Vagina (tissue), 2 donors: ENCODE measurements at regions not wholly inside any gene's neighbourhood (a gene's known extent, or its start where the extent isn't known, plus 50 kb on each side); places are given as distances from the start of the nearest gene placed in this dataset.

Source experiments
- POLR2A ChIP-seq, 2 donors: fragments of 450-650 bp; IDR thresholded peaks; one replicate each; pipeline ENCODE4 v1.6.1; 2017; ENCODE audit warnings: antibody characterized with exemption in 2 of 2, mild to moderate bottlenecking in 2 of 2, moderate library complexity in 2 of 2
- POLR2AphosphoS5 ChIP-seq, 2 donors: sonication (generic); formaldehyde crosslinking; IDR thresholded peaks; one replicate each; pipeline ENCODE4 v1.9.0; 2017; ENCODE audit warnings: antibody characterized with exemption in 2 of 2, mild to moderate bottlenecking in 2 of 2, low read depth in 1 of 2; ENCODE audit not compliant: insufficient read depth in 1 of 2
- TF ChIP-seq, protein P1 (sequence below), 3 experiments: fragments of 450-650 bp in 2 of 3; fragments of 200-600 bp in 1 of 3; sonication (generic) in 1 of 3; IDR thresholded peaks; one replicate each; pipeline ENCODE4 v1.5.1; 2017 to 2019; ENCODE audit warnings: antibody characterized with exemption in 3 of 3, mild to moderate bottlenecking in 2 of 3, moderate library complexity in 2 of 3

GRCh38 chr2:128799730-128800129, 481.1 kb upstream of the HS6ST1 start:
- TF ChIP-seq POLR2A (IDR thresholded peaks at IDR 0.05) (no peak), POLR2AphosphoS5 (IDR thresholded peaks at IDR 0.05; ENCODE audit: insufficient read depth in 1 of 2, low read depth in 1 of 2) (no peak)
- TF ChIP-seq, protein P1, sequence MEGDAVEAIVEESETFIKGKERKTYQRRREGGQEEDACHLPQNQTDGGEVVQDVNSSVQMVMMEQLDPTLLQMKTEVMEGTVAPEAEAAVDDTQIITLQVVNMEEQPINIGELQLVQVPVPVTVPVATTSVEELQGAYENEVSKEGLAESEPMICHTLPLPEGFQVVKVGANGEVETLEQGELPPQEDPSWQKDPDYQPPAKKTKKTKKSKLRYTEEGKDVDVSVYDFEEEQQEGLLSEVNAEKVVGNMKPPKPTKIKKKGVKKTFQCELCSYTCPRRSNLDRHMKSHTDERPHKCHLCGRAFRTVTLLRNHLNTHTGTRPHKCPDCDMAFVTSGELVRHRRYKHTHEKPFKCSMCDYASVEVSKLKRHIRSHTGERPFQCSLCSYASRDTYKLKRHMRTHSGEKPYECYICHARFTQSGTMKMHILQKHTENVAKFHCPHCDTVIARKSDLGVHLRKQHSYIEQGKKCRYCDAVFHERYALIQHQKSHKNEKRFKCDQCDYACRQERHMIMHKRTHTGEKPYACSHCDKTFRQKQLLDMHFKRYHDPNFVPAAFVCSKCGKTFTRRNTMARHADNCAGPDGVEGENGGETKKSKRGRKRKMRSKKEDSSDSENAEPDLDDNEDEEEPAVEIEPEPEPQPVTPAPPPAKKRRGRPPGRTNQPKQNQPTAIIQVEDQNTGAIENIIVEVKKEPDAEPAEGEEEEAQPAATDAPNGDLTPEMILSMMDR (IDR thresholded peaks at IDR 0.05) = no peak
